IMR-90 (cell line): ENCODE measurements at regions not wholly inside any gene's neighbourhood (a gene's known extent, or its start where the extent isn't known, plus 50 kb on each side); places are given as distances from the start of the nearest gene placed in this dataset.

Source experiments
- ATAC-seq: fragments of 200-7000 bp; cut with Tn5 transposase; 2 replicates; pipeline ENCODE4 v1.9.1; 2020; ENCODE audit warnings: low read depth, mild to moderate bottlenecking, moderate library complexity
- BruUV-seq: library from RNA; stranded (reverse); fragments of 400-500 nt; replicated peaks from 2 replicates; lab custom pipeline; 2021; lab: Mats Ljungman, UMichigan
- CTCF ChIA-PET: fragments of 300-600 bp; formaldehyde crosslinking; extraction: SDS; loops from one replicate; lab custom pipeline; 2021; ENCODE audit warnings: antibody characterized with exemption; lab: Yijun Ruan, JAX
- POLR2A ChIA-PET: fragments of 300-600 bp; sonication (Branson Sonifier 250); formaldehyde crosslinking; loops from one replicate; lab custom pipeline; 2022; ENCODE audit warnings: antibody characterized with exemption; ENCODE audit not compliant: unreplicated experiment; lab: Charles Lee
- DNase-seq: peaks from one replicate; pipeline ENCODE4 v3.0.0; 2013
- H2AFZ ChIP-seq: replicated peaks from 2 replicates; pipeline ENCODE3; 2013; ENCODE audit warnings: low read length, mild to moderate bottlenecking; ENCODE audit not compliant: poor library complexity
- H2AK5ac ChIP-seq: 2 replicates; pipeline ENCODE4 v1.6.1; 2013; ENCODE audit warnings: low read depth, low read length, inconsistent platforms
- H2AK9ac ChIP-seq: replicated peaks from 2 replicates; pipeline ENCODE3; 2013; ENCODE audit warnings: mild to moderate bottlenecking, low read depth, low read length, moderate library complexity; ENCODE audit not compliant: poor library complexity
- H2BK120ac ChIP-seq: 2 replicates; pipeline ENCODE4 v1.6.1; 2013; ENCODE audit warnings: low read depth, low read length, inconsistent platforms
- H2BK15ac ChIP-seq: 3 replicates; pipeline ENCODE4 v1.6.1; 2013; ENCODE audit warnings: low read depth, low read length, inconsistent platforms
- H2BK20ac ChIP-seq: 2 replicates; pipeline ENCODE4 v1.6.1; 2013; ENCODE audit warnings: low read depth, mild to moderate bottlenecking, inconsistent platforms, low read length, moderate library complexity
- H2BK5ac ChIP-seq: 2 replicates; pipeline ENCODE4 v1.6.1; 2013; ENCODE audit warnings: mild to moderate bottlenecking, low read depth, low read length, inconsistent platforms; ENCODE audit not compliant: poor library complexity, severe bottlenecking
- H3K14ac ChIP-seq: replicated peaks from 2 replicates; pipeline ENCODE4 v1.6.1; 2013; ENCODE audit warnings: low read depth, low read length, inconsistent platforms
- H3K18ac ChIP-seq: 2 replicates; pipeline ENCODE4 v1.6.1; 2013; ENCODE audit warnings: low read depth, low read length, control low read depth
- H3K23ac ChIP-seq: 2 replicates; pipeline ENCODE4 v1.6.1; 2013; ENCODE audit warnings: low read depth, low read length, inconsistent platforms
- H3K27ac ChIP-seq: 2 replicates; pipeline ENCODE4 v1.5.1; 2013; ENCODE audit warnings: mild to moderate bottlenecking, control low read depth, low read length; ENCODE audit not compliant: insufficient read depth
- H3K27me3 ChIP-seq: 2 replicates; pipeline ENCODE4 v1.6.1; 2013; ENCODE audit warnings: low read length; ENCODE audit not compliant: control insufficient read depth, insufficient read depth
- H3K36me3 ChIP-seq: 2 replicates; pipeline ENCODE4 v1.6.1; 2013; ENCODE audit warnings: low read length, mixed read lengths; ENCODE audit not compliant: control insufficient read depth, insufficient read depth
- H3K4ac ChIP-seq: 2 replicates; pipeline ENCODE4 v1.6.1; 2013; ENCODE audit warnings: low read depth, low read length, inconsistent platforms
- H3K4me1 ChIP-seq: 2 replicates; pipeline ENCODE4 v1.6.1; 2013; ENCODE audit warnings: low read length, mixed read lengths; ENCODE audit not compliant: control insufficient read depth, insufficient read depth
- H3K4me2 ChIP-seq: 2 replicates; pipeline ENCODE4 v1.6.1; 2013; ENCODE audit warnings: low read depth, mild to moderate bottlenecking, control low read depth, low read length, moderate library complexity
- H3K4me3 ChIP-seq: 2 replicates; pipeline ENCODE4 v1.5.1; 2013; ENCODE audit warnings: low read depth, mild to moderate bottlenecking, control low read depth, low read length, moderate library complexity; ENCODE audit not compliant: insufficient read depth
- H3K56ac ChIP-seq: 2 replicates; pipeline ENCODE4 v1.6.1; 2013; ENCODE audit warnings: low read length, inconsistent platforms; ENCODE audit not compliant: insufficient read depth; ENCODE audit errors: extremely low read depth
- H3K79me1 ChIP-seq, 2 experiments: 2 replicates each; pipeline ENCODE4 v1.6.1; 2013; ENCODE audit warnings: low read length in 2 of 2, inconsistent platforms in 1 of 2, low read depth in 1 of 2
- H3K9ac ChIP-seq: 2 replicates; pipeline ENCODE4 v1.6.1; 2013; ENCODE audit warnings: low read depth, low read length, control low read depth
- H3K9me1 ChIP-seq: 2 replicates; pipeline ENCODE4 v1.6.1; 2013; ENCODE audit warnings: low read length, inconsistent platforms; ENCODE audit not compliant: insufficient read depth
- H3K9me3 ChIP-seq: 2 replicates; pipeline ENCODE4 v1.6.1; 2013; ENCODE audit warnings: low read length; ENCODE audit not compliant: control insufficient read depth, insufficient read depth
- H4K20me1 ChIP-seq: 2 replicates; pipeline ENCODE4 v1.6.1; 2013; ENCODE audit warnings: low read length, inconsistent platforms; ENCODE audit not compliant: insufficient read depth
- H4K5ac ChIP-seq: 2 replicates; pipeline ENCODE4 v1.6.1; 2013; ENCODE audit warnings: mild to moderate bottlenecking, low read depth, low read length, control low read depth
- H4K8ac ChIP-seq, 2 experiments: 2 replicates each; pipeline ENCODE4 v1.6.1; 2013; ENCODE audit warnings: low read depth in 2 of 2, low read length in 2 of 2, control low read depth in 1 of 2, inconsistent platforms in 1 of 2
- H4K91ac ChIP-seq: 2 replicates; pipeline ENCODE4 v1.6.1; 2013; ENCODE audit warnings: low read depth, low read length, inconsistent platforms; ENCODE audit not compliant: insufficient read depth
- BHLHE40 ChIP-seq: fragments of 150-350 bp; IDR thresholded peaks from 2 replicates; pipeline ENCODE4 v1.6.1; 2016; ENCODE audit warnings: mild to moderate bottlenecking, low read depth, low read length
- CEBPB ChIP-seq: IDR thresholded peaks from 2 replicates; pipeline ENCODE4 v1.6.1; 2012; ENCODE audit warnings: low read depth, low read length, improper control_type of control experiment
- CHD1 ChIP-seq: IDR thresholded peaks from 2 replicates; pipeline ENCODE4 v1.6.1; 2012; ENCODE audit warnings: low read depth, low read length, improper control_type of control experiment
- CTCF ChIP-seq: conservative IDR thresholded peaks from 2 replicates; pipeline ENCODE4 v1.5.1; 2012; ENCODE audit warnings: mild to moderate bottlenecking, low read depth, low read length, improper control_type of control experiment
- ELK1 ChIP-seq: fragments of 150-350 bp; IDR thresholded peaks from 2 replicates; pipeline ENCODE4 v1.6.1; 2016; ENCODE audit warnings: low read depth, mild to moderate bottlenecking, low read length, moderate library complexity, borderline replicate concordance
- FOS ChIP-seq: fragments of 150-350 bp; IDR thresholded peaks from 2 replicates; pipeline ENCODE4 v1.6.1; 2016; ENCODE audit warnings: low read depth, low read length
- MAFK ChIP-seq: IDR thresholded peaks from 2 replicates; pipeline ENCODE4 v1.6.1; 2012; ENCODE audit warnings: low read depth, low read length, improper control_type of control experiment
- MAZ ChIP-seq: IDR thresholded peaks from 2 replicates; pipeline ENCODE4 v1.6.1; 2012; ENCODE audit warnings: low read depth, mild to moderate bottlenecking, low read length, improper control_type of control experiment, moderate library complexity, borderline replicate concordance
- MXI1 ChIP-seq: IDR thresholded peaks from 2 replicates; pipeline ENCODE4 v1.6.1; 2012; ENCODE audit warnings: low read depth, mild to moderate bottlenecking, low read length, moderate library complexity, borderline replicate concordance
- NFE2L2 ChIP-seq: fragments of 150-350 bp; IDR thresholded peaks from 2 replicates; pipeline ENCODE4 v1.6.1; 2016; ENCODE audit warnings: low read depth, mild to moderate bottlenecking, low read length
- POLR2A ChIP-seq: IDR thresholded peaks from 2 replicates; pipeline ENCODE4 v1.6.1; 2012; ENCODE audit warnings: mild to moderate bottlenecking, low read depth, low read length
- RCOR1 ChIP-seq: IDR thresholded peaks from 2 replicates; pipeline ENCODE4 v1.6.1; 2012; ENCODE audit warnings: mild to moderate bottlenecking, low read length, improper control_type of control experiment; ENCODE audit not compliant: insufficient replicate concordance
- RFX5 ChIP-seq: IDR thresholded peaks from 2 replicates; pipeline ENCODE4 v1.8.0; 2012; ENCODE audit warnings: low read depth, mild to moderate bottlenecking, low read length, moderate library complexity
- SMC3 ChIP-seq: fragments of 150-350 bp; IDR thresholded peaks from 2 replicates; pipeline ENCODE4 v1.6.1; 2016; ENCODE audit warnings: low read depth, mild to moderate bottlenecking, antibody characterized with exemption, low read length, moderate library complexity
- USF2 ChIP-seq: fragments of 150-350 bp; IDR thresholded peaks from 2 replicates; pipeline ENCODE4 v1.6.1; 2017; ENCODE audit warnings: mild to moderate bottlenecking, antibody characterized with exemption, low read length, low read depth
- dilution Hi-C: fragments of 300-500 bp; cut with HindIII; formaldehyde crosslinking; loops from one replicate; pipeline ENCODE4 v1.14.3; 2018; ENCODE audit warnings: low sequenced_read_pairs; ENCODE audit not compliant: unreplicated experiment
- in situ Hi-C: fragments of 300-500 bp; cut with MboI; formaldehyde crosslinking; loops from 3 replicates; pipeline ENCODE4 v1.14.3; 2019; ENCODE audit warnings: low sequenced_read_pairs, inconsistent platforms, mixed read lengths
- intact Hi-C: fragments of 100-400 bp; cut with micrococcal nuclease; formaldehyde crosslinking; loops from 2 replicates; pipeline ENCODE4 v1.10.0; 2022

GRCh38 chr2:175792881-175793280, 209.2 kb downstream of the LNPK start:
- Histone ChIP-seq H2BK5ac (no peak overlapping the region), H2BK120ac (no peak overlapping the region), H3K4ac (no peak overlapping the region), H4K91ac (no peak overlapping the region), H3K4me1 (no peaks in the 10 kb centered on the region), H2AK5ac (no peak overlapping the region), H3K9me1 (no peaks in the 10 kb centered on the region), H3K23ac (no peak overlapping the region), H4K20me1 (no peaks in the 10 kb centered on the region), H3K4me2 (no peak overlapping the region), H3K27ac (no peak overlapping the region), H3K9ac (no peak overlapping the region), H3K27me3 (no peaks in the 10 kb centered on the region), H3K79me1 (no peaks in the 10 kb centered on the region), H4K8ac (no peak overlapping the region), H4K5ac (no peak overlapping the region), H3K9me3 (0 out of 2 replicates have a peak, but pooled peaks cover 3% of the 10 kb centered on the region), H3K18ac (no peak overlapping the region), H2BK15ac (no peak overlapping the region), H2AFZ (no peak overlapping the region), H3K36me3 (no peaks in the 10 kb centered on the region), H2AK9ac (no peak overlapping the region), H2BK20ac (no peak overlapping the region), H3K14ac (no peak overlapping the region), H3K56ac (no peak overlapping the region), H3K4me3 (no peak overlapping the region)
- no peak for ATAC-seq
- dilution Hi-C loops (no loop called here), in situ Hi-C loops (no loop called here), intact Hi-C loops (no loop called here)
- no peak for TF ChIP-seq USF2
- TF ChIP-seq MAFK, result no peak
- no peak for TF ChIP-seq POLR2A
- TF ChIP-seq RCOR1, result no peak
- no peak for TF ChIP-seq SMC3
- no peak for TF ChIP-seq MAZ
- TF ChIP-seq RFX5, result no peak
- no peak for TF ChIP-seq CTCF
- TF ChIP-seq CHD1, result no peak
- no peak for TF ChIP-seq CEBPB
- TF ChIP-seq MXI1, result no peak
- no peak for TF ChIP-seq BHLHE40
- no peak for TF ChIP-seq NFE2L2
- no peak for TF ChIP-seq FOS
- no peak for TF ChIP-seq ELK1
- no peak for DNase-seq
- ChIA-PET POLR2A (no interaction called here), CTCF (no interaction called here)
- BruUV-seq, result no TSS peak
